Right renal cortex interstitium (tissue), 3 donors: ENCODE measurements at regions not wholly inside any gene's neighbourhood (a gene's known extent, or its start where the extent isn't known, plus 50 kb on each side); places are given as distances from the start of the nearest gene placed in this dataset.
A peak's percentile ranks its signal among the peaks of the same experiment; 100 is the strongest.
"Not testable (repeated sequence)": the region's sequence is repeated elsewhere in the genome, so short reads cannot be mapped to it uniquely, and the experiment has no call there.

Experiments
- DNase-seq, 3 donors: peaks; one replicate each; pipeline ENCODE4 v3.0.0-alpha.2; 2013; ENCODE audit warnings: low read depth in 3 of 3, low spot score in 2 of 3

DNA sequence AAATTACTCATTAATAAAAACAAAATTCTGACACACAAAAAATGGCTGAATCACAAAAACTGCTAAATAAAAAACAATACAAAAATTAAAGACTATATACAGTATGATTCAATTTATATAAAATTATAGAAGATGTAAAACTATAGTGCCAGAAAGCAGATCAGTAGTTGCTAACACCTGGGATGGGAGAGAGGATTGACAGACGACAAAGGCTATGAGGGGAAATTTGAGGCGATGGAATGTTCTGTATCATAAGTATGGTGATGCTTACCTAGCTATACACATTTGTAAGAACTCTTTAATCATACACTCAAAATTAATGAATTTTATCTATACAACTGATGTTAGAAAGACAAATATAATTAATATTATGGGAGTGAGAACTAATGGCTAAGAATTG lies 247.9 kb upstream of the GJE1 start:
- DNase-seq, result no peak

- DNase-seq, result no peak
Observed at GRCh38 chr6:141878686-141879085, 254.0 kb upstream of the GJE1 start.

DNA sequence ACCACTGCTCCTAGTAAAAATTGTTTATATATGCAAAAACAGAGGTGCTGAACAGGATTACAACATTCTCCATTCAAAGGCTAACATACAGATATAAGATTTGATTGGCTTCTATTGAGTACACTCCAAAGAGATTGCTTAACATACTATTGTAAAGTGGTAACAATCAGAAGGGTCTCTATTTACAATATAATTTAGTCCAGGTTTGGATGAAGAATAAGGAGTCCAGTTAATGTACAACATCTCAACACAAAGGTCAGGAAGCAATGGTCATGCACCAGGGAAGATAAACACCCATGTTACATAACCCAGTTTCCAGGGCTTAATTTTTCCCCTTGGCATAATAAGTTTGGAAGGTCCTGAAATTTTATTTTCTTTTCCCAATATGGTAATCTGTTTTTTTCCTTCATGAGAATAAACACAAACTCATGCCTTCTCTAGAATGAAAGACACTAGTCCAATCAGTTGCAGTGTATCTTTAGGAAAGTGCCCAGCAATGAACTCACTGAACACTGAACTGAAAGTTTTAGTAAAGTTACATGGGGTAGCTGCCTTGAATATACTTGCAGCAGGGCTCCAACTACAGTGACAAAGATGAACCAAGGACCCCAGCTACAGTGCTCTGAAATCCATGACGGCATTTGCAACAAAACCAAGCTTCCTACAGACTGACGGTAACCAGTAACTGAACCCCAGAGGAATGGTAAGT lies 255.3 kb upstream of the GJE1 start:
- DNase-seq, result peak in 1 of 3 donors; percentile 7

GRCh38 chr6:141874930-141875602 lies 257.7 kb upstream of the GJE1 start:
- DNase-seq, result no peak

DNA sequence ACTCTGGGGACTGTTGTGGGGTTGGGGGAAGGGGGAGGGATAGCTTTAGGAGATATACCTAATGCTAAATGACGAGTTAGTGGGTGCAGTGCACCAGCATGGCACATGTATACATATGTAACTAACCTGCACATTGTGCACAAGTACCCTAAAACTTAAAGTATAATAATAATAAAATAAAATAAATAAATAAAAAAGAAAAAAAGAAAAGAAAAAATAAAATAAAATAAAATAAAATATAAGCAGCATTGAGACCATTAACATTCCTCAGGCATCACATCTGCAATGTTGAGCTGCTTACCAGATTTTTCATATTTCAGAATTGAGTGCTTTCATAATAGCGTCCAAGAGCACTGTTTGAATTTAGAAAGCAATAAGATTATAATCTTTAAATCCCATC lies 263.2 kb upstream of the GJE1 start:
- not testable (repeated sequence) for DNase-seq

GRCh38 chr6:141867767-141868166 lies 265.0 kb upstream of the GJE1 start:
- DNase-seq, result no peak

DNA sequence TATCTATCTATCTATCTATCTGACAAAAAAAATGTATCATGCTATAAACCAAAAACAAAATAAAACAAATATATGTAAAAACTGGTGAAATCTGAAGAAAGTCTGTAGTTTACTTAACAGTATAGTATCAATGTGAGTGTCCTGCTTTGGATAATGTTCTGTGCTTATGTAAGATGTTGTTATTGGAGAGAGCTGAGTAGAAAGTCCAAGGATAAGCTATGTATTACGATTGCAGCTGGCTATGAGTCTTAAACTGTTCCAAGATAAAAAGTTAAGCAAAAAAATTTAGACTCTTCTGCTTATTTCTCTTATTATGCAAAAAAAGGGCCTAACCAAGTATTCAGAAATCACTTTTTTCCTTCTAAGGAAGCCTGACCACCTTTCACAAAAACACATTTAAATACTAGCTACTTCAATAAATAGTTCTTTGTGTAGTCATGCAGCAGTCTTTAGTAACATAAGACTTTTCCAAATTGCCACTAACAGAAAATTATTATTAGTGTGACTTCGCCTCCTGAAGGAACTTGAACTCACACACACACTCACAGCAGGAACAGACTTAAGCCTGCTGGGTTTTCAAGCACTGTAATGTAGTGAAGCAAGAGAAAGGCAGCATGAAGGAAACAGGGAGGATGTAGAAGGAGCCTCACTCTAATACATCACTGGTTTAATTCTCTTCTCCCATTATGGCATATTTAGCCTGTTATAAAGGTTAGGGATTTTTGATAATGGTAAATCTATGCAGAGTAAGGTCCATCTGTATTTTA lies 265.8 kb upstream of the GJE1 start:
- no peak for DNase-seq

- DNase-seq, result no peak
Observed at GRCh38 chr6:141851063-141851462, 281.7 kb upstream of the GJE1 start.

DNA sequence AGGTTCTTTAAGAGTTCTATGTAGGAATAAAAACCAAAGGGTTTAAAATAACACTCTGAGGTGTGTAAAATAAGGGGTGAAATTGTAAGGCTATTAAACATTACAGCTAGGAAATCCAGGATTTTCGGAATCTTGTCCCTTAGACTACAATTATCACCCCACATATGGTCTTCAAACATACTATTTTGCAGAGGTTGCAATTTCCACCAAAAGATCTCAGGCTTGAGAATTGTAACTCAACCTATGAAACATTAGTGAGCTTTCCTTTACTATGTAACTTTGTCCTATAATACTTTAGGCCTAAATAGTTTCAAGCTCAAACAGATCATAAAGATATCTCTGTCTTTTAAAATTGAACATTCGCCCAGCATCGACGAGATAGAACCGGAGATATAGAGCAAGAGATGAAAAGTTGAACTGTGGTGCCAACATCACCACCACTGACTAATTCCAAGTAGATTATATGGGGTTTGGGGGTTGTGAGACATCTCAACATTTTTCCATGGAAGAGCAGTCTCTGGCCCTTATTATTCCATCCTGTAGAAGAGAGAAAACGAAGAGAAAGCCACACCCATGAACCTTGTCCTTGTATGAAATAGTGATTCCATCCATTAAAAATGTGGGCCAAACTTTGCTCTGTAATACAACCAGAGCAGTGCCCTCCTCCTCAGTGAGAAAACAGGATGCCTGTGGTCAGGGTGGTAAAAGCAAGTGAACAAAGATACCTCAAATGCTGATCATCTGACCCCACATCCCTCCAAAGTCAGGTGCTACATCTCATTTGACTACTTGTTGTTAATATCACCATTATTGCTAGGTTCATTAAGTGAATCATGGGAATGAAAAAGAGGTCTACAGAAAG lies 284.5 kb upstream of the GJE1 start:
- no peak for DNase-seq

DNA sequence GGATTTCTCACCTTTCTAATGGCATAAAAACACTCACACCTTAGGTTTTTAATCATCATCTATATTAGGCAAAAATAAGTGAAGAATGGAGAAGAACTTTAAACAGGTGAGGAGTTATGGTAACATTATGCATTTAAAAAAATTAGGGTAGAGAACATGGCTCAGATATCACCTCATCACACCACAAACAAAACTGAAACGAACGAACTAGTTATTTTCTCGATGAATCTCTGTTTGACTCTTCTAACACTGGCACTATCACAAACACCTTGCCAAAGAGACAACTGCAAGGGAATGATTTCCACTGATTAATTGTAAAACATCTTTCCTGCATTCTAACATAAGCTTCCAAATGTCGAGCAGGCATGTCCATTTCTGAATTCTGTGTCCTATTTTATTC lies 286.1 kb upstream of the GJE1 start:
- DNase-seq, result no peak

- DNase-seq, result no peak
Observed at GRCh38 chr6:141843178-141843834, 289.4 kb upstream of the GJE1 start.

DNA sequence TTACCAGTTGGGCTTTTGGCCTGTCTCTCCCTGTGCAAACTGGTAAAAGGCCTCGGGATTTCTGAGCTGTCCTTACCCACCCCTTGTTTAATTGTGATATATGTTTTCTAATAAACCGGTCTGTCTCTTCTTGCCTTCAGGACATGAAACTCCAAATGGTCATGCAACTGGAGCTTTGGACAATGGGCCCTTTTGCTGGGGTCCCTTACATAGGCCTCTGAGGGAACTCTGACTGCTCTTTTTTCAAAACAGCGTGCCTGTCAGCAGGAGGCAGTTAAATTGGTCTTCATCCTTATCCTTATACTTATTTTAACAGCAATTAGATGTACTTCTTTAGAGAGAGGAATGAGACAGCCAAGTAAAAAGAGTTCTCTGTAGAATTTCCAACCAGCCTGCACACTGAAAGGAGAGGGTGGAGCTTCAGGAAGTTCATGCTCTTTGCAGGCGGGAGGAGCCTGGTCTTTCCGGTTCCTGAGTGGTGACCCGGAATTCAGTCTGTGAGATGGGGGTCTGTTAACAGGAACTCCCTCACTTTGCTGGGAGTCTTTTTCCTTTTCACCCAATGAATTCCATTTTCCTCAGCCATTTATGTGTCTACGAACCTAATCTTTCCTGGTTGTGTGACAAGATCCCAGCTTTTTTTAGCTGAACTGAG lies 299.6 kb upstream of the GJE1 start:
- DNase-seq, result no peak

DNA sequence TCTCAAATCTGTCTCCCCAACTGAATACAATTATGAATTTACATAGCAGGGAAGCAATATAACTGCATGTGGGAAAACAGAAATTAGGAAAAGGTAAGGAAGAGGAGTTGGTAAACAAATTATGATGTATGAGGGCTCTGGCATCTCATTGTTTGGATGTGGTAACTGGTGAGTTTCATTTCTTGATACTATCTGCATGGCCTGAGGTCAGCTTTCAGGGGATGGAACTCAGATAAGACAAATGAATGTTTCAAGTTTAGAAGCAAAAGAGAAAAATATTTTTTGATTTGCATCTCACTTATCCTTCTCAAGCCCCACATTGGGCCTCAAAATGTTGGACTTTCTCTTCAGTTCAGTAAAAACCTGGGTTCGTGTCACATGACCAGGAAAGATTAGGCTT lies 302.2 kb upstream of the GJE1 start:
- no peak for DNase-seq

DNA sequence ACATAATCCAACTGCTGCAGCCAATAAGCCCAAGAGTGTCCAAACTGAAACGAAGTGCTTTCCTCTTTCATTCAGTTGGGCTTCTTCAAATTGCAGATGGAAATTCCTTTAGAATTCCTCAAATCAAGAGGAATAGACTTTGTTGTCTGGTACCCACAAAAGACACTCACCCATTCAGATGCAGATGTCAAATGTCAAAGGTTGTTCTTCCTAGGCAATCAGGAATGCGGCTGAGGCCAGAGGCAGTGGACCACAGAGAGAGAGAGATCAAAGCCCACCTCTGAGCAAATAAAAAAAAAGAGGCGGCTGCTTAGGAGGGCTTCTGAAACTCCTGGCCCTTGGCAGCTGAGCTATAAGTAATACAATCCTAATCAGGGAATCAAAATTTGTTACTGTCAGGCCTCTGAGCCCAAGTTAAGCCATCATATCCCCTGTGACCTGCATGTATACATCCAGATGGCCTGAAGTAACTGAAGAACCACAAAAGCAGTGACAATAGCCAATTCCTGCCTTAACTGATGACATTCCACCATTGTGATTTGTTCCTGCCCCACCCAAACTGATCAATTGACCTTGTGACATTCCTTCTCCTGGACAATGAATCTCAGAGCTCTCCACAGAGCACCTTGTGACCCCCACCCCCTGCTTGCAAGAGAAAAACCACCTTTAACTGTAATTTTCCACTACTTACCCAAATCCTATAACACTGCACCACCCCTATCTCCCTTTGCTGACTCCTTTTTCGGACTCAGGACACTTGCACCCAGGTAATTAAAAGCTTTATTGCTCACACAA lies 303.0 kb upstream of the GJE1 start:
- no peak for DNase-seq

GRCh38 chr6:141824350-141824749 lies 308.4 kb upstream of the GJE1 start:
- DNase-seq, result no peak

DNA sequence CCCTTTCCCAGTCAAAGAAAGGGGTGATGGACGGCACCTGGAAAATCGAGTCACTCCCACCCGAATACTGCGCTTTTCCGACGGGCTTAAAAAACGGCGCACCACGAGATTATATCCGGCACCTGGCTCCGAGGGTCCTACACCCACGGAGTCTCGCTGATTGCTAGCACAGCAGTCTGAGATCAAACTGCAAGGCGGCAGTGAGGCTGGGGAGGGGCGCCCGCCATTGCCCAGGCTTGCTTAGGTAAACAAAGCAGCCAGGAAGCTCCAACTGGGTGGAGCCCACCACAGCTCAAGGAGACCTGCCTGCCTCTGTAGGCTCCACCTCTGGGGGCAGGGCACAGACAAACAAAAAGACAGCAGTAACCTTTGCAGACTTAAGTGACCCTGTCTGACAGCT lies 317.7 kb upstream of the GJE1 start:
- not testable (repeated sequence) for DNase-seq

GRCh38 chr6:141809901-141810300 lies 322.8 kb upstream of the GJE1 start:
- no peak for DNase-seq

GRCh38 chr6:141808662-141809061 lies 324.1 kb upstream of the GJE1 start:
- no peak for DNase-seq

- not testable (repeated sequence) for DNase-seq
Observed at GRCh38 chr6:141800973-141801372, 331.8 kb upstream of the GJE1 start.
